ENCODE measurements at regions not wholly inside any gene's neighbourhood (a gene's known extent, or its start where the extent isn't known, plus 50 kb on each side); places are given as distances from the start of the nearest gene placed in this dataset.
"Not testable (repeated sequence)": the region's sequence is repeated elsewhere in the genome, so short reads cannot be mapped to it uniquely, and the experiment has no call there.

GRCh38 chr11:13560341-13560740, 64.5 kb upstream of the PTH start:
- WGBS (ENCODE audit: insufficient coverage) = 69% methylated on average over 5 of the region's 11 CpGs
- DNase-seq; H3K9me3 ChIP-seq (ENCODE audit: control extremely low read depth in 1 of 5, control insufficient read depth in 4 of 5, insufficient read depth in 2 of 5, low read depth in 1 of 5, low read length in 4 of 5); H3K36me3 ChIP-seq (ENCODE audit: control insufficient read depth in 4 of 4, insufficient read depth in 4 of 4, low read length in 3 of 4); POLR2A ChIA-PET; H3K27me3 ChIP-seq (replicated peaks in 2 of 5; ENCODE audit: control insufficient read depth in 4 of 5, insufficient read depth in 5 of 5, low read length in 4 of 5); CTCF ChIA-PET; H3K27ac ChIP-seq (ENCODE audit: insufficient read depth in 1 of 2, low read depth in 1 of 2, low read length in 2 of 2, poor library complexity in 1 of 2, severe bottlenecking in 2 of 2); H3K4me3 ChIP-seq (ENCODE audit: control insufficient read depth in 1 of 7, extremely low read depth in 1 of 7, insufficient read depth in 4 of 7, low read depth in 2 of 7, low read length in 6 of 7); H3K4me1 ChIP-seq (ENCODE audit: control extremely low read depth in 1 of 4, control insufficient read depth in 4 of 4, insufficient read depth in 4 of 4, low read length in 3 of 4): not testable (repeated sequence)

GRCh38 chr11:13552784-13553183, 57.0 kb upstream of the PTH start:
- H3K27me3 ChIP-seq (replicated peaks in 2 of 5; ENCODE audit: control insufficient read depth in 4 of 5, insufficient read depth in 5 of 5, low read length in 4 of 5) = no peaks in the 10 kb centered on the region
- ChIA-PET POLR2A (no interaction called here), CTCF (no interaction called here)
- H3K36me3 ChIP-seq (ENCODE audit: control insufficient read depth in 4 of 4, insufficient read depth in 4 of 4, low read length in 3 of 4) = no peaks in the 10 kb centered on the region
- WGBS (ENCODE audit: insufficient coverage) = 85% methylated on average over 2 of the region's 3 CpGs
- H3K4me3 ChIP-seq (ENCODE audit: control insufficient read depth in 1 of 7, extremely low read depth in 1 of 7, insufficient read depth in 4 of 7, low read depth in 2 of 7, low read length in 6 of 7) = no peak overlapping the region
- no peaks in the 10 kb centered on the region for H3K4me1 ChIP-seq (ENCODE audit: control extremely low read depth in 1 of 4, control insufficient read depth in 4 of 4, insufficient read depth in 4 of 4, low read length in 3 of 4)
- peak in 1 of 3 donors; percentile 1 for DNase-seq
- no peak overlapping the region for H3K27ac ChIP-seq (ENCODE audit: insufficient read depth in 1 of 2, low read depth in 1 of 2, low read length in 2 of 2, poor library complexity in 1 of 2, severe bottlenecking in 2 of 2)
- H3K9me3 ChIP-seq (ENCODE audit: control extremely low read depth in 1 of 5, control insufficient read depth in 4 of 5, insufficient read depth in 2 of 5, low read depth in 1 of 5, low read length in 4 of 5) = peaks cover 0 to 3% (median 0%) of the 10 kb centered on the region in 5 experiments

GRCh38 chr11:13551834-13552233, 56.0 kb upstream of the PTH start:
- Histone ChIP-seq H3K36me3 (ENCODE audit: control insufficient read depth in 4 of 4, insufficient read depth in 4 of 4, low read length in 3 of 4) (no peaks in the 10 kb centered on the region), H3K4me3 (ENCODE audit: control insufficient read depth in 1 of 7, extremely low read depth in 1 of 7, insufficient read depth in 4 of 7, low read depth in 2 of 7, low read length in 6 of 7) (no peak overlapping the region), H3K27me3 (replicated peaks in 2 of 5; ENCODE audit: control insufficient read depth in 4 of 5, insufficient read depth in 5 of 5, low read length in 4 of 5) (no peaks in the 10 kb centered on the region), H3K4me1 (ENCODE audit: control extremely low read depth in 1 of 4, control insufficient read depth in 4 of 4, insufficient read depth in 4 of 4, low read length in 3 of 4) (no peaks in the 10 kb centered on the region), H3K27ac (ENCODE audit: insufficient read depth in 1 of 2, low read depth in 1 of 2, low read length in 2 of 2, poor library complexity in 1 of 2, severe bottlenecking in 2 of 2) (no peak overlapping the region), H3K9me3 (ENCODE audit: control extremely low read depth in 1 of 5, control insufficient read depth in 4 of 5, insufficient read depth in 2 of 5, low read depth in 1 of 5, low read length in 4 of 5) (peaks cover 0 to 3% (median 0%) of the 10 kb centered on the region in 5 experiments)
- ChIA-PET CTCF (no interaction called here), POLR2A (no interaction called here)
- WGBS (ENCODE audit: insufficient coverage) = 100% methylated on average over 3 of the region's 6 CpGs
- DNase-seq = no peak

GRCh38 chr11:13550761-13551160, 55.0 kb upstream of the PTH start:
- peaks cover 3 to 11% (median 4%) of the 10 kb centered on the region in 5 experiments for H3K9me3 ChIP-seq (ENCODE audit: control extremely low read depth in 1 of 5, control insufficient read depth in 4 of 5, insufficient read depth in 2 of 5, low read depth in 1 of 5, low read length in 4 of 5)
- no peak overlapping the region for H3K27ac ChIP-seq (ENCODE audit: insufficient read depth in 1 of 2, low read depth in 1 of 2, low read length in 2 of 2, poor library complexity in 1 of 2, severe bottlenecking in 2 of 2)
- no peaks in the 10 kb centered on the region for H3K4me1 ChIP-seq (ENCODE audit: control extremely low read depth in 1 of 4, control insufficient read depth in 4 of 4, insufficient read depth in 4 of 4, low read length in 3 of 4)
- no CpG with 5 or more reads among the region's 1 CpG for WGBS (ENCODE audit: insufficient coverage)
- ChIA-PET POLR2A (no interaction called here), CTCF (no interaction called here)
- no peaks in the 10 kb centered on the region for H3K36me3 ChIP-seq (ENCODE audit: control insufficient read depth in 4 of 4, insufficient read depth in 4 of 4, low read length in 3 of 4)
- DNase-seq = no peak
- no peaks in the 10 kb centered on the region for H3K27me3 ChIP-seq (replicated peaks in 2 of 5; ENCODE audit: control insufficient read depth in 4 of 5, insufficient read depth in 5 of 5, low read length in 4 of 5)
- no peak overlapping the region for H3K4me3 ChIP-seq (ENCODE audit: control insufficient read depth in 1 of 7, extremely low read depth in 1 of 7, insufficient read depth in 4 of 7, low read depth in 2 of 7, low read length in 6 of 7)

GRCh38 chr11:13546092-13546491, 50.3 kb upstream of the PTH start:
- H3K27ac ChIP-seq (ENCODE audit: insufficient read depth in 1 of 2, low read depth in 1 of 2, low read length in 2 of 2, poor library complexity in 1 of 2, severe bottlenecking in 2 of 2); H3K36me3 ChIP-seq (ENCODE audit: control insufficient read depth in 4 of 4, insufficient read depth in 4 of 4, low read length in 3 of 4); CTCF ChIA-PET; DNase-seq; POLR2A ChIA-PET; H3K27me3 ChIP-seq (replicated peaks in 2 of 5; ENCODE audit: control insufficient read depth in 4 of 5, insufficient read depth in 5 of 5, low read length in 4 of 5); H3K4me3 ChIP-seq (ENCODE audit: control insufficient read depth in 1 of 7, extremely low read depth in 1 of 7, insufficient read depth in 4 of 7, low read depth in 2 of 7, low read length in 6 of 7); H3K4me1 ChIP-seq (ENCODE audit: control extremely low read depth in 1 of 4, control insufficient read depth in 4 of 4, insufficient read depth in 4 of 4, low read length in 3 of 4): not testable (repeated sequence)
- 100% methylated on average over 2 of the region's 2 CpGs for WGBS (ENCODE audit: insufficient coverage)
- peaks cover 0 to 16% (median 7%) of the 10 kb centered on the region in 5 experiments for H3K9me3 ChIP-seq (ENCODE audit: control extremely low read depth in 1 of 5, control insufficient read depth in 4 of 5, insufficient read depth in 2 of 5, low read depth in 1 of 5, low read length in 4 of 5)

Data from common myeloid progenitor, CD34-positive (primary cell).